ENCODE measurements at regions not wholly inside any gene's neighbourhood (a gene's known extent, or its start where the extent isn't known, plus 50 kb on each side); places are given as distances from the start of the nearest gene placed in this dataset.

DNA sequence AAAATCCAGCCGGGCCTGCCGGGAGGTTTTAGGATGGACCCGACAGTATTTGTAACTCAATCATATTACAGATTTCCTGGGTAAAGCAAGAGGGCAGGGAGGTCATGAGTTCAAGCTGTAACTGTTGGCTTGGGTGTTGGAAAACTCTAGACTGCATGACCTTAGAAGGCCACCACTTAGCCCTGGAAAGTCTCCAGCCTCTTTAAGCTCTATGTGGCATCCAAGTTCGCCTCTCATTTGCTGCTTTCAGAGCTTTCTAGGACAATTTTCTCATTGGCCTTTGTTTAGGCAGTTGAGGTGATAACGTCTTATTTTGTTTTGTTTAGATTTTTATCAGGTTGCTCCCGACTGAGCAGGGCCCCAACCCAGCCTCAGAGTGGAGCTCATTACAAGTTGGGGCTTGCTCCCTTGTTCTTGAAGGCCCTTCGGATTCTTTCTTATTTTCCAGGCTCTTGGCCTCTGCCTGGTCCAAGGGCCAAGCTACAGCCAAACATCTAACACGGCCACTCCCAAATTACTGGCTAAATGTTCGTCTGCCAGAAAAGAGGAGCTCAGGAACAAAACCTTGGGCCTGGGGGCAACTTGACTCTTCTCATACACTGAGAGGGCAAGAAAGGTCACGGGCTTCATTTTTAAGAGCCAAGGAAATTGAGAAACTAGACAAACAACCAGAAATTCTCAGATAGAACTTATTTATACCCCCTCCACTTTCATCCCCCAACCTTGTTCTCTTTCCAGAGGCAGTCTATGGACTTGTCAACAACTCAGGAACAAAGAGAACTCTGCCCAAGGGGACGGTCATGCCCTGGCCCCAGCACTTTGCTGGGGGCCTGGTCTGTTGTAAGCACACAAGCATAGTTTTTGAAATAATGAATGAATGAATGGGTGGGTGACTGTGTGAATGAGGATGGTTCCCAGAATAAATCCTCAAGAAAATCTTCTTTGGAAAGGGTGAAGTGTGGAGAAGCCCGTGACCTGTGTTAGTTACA, 526.9 kb downstream of the BNC2 start:
- peak; percentile 30 for DNase-seq

- no peak for DNase-seq
These were observed 526.1 kb downstream of the BNC2 start for GRCh38 chr9:16344343-16344742.

GRCh38 chr9:16345902-16346301, 524.6 kb downstream of the BNC2 start:
- no peak for DNase-seq

DNA sequence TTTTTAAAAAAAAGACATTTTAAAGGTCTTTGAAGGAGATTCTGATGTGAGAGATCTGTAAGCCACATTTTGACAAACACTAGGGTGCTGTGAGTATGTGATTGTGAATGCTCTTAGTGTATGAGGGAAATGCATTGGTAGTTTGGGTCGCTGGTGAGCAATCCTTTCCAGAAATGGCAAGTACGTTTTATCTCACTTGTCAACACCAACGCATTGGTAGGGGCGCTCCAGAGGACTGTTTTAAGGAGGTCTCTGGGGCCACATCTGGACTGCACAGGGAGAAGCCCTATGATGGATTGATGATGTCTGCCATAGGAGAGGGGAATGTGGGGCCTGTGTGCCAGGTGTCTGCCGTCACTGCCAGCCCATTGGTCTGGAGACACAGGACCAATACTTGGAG, 522.6 kb downstream of the BNC2 start:
- DNase-seq = no peak

- DNase-seq = no peak
These were observed 521.9 kb downstream of the BNC2 start for GRCh38 chr9:16348531-16348930.

- DNase-seq = no peak
These were observed 518.2 kb downstream of the BNC2 start for GRCh38 chr9:16352251-16352650.

GRCh38 chr9:16352791-16353401, 517.6 kb downstream of the BNC2 start:
- no peak for DNase-seq

GRCh38 chr9:16356196-16356765, 514.2 kb downstream of the BNC2 start:
- no peak for DNase-seq

GRCh38 chr9:16357828-16358227, 512.6 kb downstream of the BNC2 start:
- DNase-seq = no peak

- no peak for DNase-seq
These were observed 511.7 kb downstream of the BNC2 start for GRCh38 chr9:16358751-16359150.
